ENCODE measurements at regions not wholly inside any gene's neighbourhood (a gene's known extent, or its start where the extent isn't known, plus 50 kb on each side); places are given as distances from the start of the nearest gene placed in this dataset.

- TF ChIP-seq POLR2AphosphoS5 (IDR thresholded peaks at IDR 0.05; ENCODE audit: low read depth, low read length) (no peak), POLR2A (IDR thresholded peaks at IDR 0.05; ENCODE audit: low read depth, low read length) (no peak), POU2F2 (IDR thresholded peaks at IDR 0.05; ENCODE audit: low read depth, low read length) (no peak), TAF1 (IDR thresholded peaks at IDR 0.05; ENCODE audit: low read depth, low read length) (no peak), SPI1 (IDR thresholded peaks at IDR 0.05; ENCODE audit: low read depth, low read length) (no peak)
These were observed 56.8 kb upstream of the JAZF1 start for GRCh38 chr7:28237363-28237762.
